ENCODE measurements at regions not wholly inside any gene's neighbourhood (a gene's known extent, or its start where the extent isn't known, plus 50 kb on each side); places are given as distances from the start of the nearest gene placed in this dataset.
"Not testable (repeated sequence)": the region's sequence is repeated elsewhere in the genome, so short reads cannot be mapped to it uniquely, and the experiment has no call there.

DNA sequence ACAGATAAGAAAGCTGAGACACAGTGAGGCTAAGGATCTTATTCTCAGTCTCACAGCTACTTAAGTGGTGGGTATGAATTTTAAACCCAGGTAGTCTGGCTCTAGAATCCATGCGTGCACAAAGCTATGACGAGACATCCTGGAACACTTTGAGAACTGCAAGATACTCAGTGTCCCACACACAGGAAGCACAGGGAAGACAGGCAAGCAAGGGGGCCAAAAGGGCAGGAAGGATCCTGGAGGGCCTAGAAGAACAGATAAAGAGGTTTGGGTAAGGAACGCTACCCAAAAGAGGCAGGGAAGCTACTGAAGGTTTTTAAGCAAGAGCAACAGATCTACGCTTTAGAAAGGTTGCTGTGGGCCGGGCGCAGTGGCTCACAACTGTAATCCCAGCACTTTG is 99.1 kb upstream of the HES1 start:
- no peak for DNase-seq

DNA sequence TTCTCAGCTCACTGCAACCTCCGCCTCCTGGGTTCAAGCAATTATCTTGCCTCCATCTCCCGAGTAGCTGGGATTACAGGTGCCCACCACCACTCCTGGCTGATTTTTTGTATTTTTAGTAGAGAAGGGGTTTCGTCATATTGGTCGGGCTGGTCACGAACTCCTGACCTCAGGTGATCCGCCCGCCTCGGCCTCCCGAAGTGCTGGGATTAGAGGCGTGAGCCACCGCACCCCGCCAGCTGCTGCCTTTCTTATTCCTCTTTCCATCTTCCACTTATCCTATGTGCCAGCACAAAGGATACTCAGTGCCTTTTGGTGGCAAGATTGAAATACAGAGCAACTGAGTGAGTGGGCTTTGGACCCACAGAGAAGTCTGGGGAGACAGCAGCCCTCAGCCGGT is 97.6 kb upstream of the HES1 start:
- DNase-seq = not testable (repeated sequence)

DNA sequence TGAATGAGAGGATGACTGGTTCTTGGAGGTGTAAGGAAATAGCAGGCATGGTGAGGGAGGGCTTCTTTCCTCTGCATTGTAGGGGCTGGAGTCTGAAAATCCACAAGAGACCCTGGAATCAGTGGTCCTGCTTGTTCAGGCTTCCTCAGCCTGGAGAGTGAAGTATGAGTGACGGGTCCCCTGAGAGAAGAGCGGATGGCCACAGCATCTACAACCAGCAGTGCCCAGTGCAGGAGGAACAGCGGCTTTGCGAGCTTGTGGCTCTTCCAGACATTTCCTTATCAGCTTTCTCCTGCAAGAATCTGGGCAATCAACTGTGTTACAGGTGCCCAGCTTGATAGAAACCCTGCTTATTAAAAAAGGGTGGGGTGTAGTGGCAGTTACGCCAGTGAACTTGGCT is 97.0 kb upstream of the HES1 start:
- no peak for DNase-seq

DNA sequence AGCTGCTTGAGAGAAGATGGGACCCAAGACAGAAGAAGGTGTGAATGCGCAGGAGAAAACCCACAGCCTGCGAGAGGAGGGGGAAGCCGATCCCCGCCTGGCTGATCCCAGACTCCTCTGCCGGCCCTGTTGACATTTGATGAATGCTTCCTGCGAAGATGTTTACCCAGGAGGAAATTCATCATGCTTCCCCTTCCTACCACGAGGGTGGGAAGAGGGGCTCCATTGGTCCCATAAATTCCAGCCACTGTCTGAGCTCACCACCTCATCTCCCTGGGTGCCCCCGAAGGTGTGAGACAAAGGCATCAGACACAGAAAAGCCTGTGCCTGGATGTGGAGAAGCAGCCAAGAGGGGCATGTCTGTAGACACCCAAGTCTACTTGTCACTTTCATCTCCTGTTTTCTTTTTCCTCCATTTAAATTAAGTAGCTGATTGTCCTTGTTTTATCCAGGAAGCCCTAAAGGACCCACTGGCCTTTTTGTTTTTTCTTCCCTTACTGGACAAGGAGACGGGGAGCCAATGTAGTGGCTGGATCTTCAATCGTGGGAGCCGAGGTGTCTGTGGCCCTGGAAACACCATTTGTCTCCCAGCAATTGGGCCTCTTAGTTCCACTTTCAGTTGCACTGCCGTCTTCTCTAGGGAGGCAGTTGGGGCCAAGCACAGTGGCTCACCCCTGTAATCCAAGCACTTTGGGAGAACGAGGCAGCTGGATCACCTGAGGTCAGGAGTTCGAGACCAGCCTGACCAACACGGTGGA is 95.3 kb upstream of the HES1 start:
- DNase-seq = peak in 1 of 51 donors; percentile 18

DNA sequence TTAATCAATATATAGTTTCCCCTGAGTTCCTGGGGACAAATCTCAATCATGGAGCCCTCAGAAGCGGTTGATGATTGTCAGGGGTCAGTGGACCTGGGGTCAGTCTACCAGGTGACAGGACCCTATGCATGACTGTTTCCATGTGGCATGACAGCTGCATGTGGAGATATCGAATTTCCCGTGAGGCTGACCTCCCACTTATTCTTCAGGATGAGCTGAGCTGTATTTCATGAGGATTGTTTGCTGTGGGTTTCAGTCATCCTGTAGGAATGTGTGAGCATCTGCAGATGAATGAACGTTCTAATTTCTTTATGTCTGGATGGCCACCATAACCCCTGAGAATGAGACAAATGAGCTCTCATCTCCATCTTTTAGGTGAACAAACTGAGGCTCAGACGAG is 93.0 kb upstream of the HES1 start:
- DNase-seq = no peak

DNA sequence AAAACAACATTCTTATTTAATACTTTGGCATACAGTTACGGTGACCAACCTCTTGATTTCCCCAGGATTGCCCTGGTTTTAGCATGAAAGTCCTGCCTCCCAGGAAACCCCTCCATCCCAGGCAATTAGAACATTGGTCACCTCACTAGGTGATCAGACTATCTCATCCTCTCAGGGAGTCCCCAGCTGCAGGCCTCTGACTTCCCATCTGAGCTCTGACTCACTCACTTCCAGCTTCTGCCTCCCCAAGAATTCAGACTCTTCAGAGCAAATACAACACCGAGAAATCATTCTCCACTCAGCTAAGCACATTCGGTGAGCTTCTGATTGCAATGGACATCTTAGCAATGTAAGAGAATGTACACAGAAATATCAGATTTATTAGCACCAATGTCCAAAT is 92.4 kb upstream of the HES1 start:
- DNase-seq = no peak

DNA sequence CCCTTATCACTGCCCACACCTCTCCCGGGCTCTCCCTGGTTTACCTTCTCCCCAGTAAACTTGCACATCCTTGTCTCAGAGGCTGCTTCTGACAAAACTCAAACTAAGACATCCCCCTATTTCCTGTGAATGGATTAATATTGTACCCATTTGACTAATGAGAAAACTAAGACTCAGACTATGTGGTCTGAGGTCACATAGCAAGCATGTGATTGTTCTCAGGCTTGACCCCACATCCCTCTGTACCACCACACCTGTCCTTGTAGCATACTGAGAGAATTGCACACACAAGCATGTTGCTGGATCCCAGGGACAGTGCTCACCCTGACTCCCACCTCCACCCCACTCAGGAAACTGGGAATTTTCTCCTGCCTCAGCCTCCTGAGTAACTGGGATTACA is 90.7 kb upstream of the HES1 start:
- DNase-seq = no peak

DNA sequence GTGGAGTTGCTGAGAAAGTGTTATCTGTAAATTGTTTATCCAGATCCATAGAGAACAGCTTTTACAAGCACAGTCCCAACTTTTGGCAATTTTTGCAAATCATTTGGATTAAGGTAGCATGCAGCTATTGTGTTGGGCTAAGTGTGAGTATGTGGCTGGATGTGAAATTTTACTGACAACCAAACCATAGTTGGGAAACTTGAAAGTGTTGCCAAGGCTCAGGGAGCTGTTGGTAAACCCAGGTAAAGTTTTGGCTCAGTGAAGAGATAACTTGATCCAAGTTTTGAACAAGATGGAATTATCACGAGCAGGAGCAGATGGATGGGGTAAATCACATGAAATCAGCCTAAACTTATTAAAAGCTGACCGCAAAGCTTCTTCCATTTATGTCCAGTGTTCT is 90.0 kb upstream of the HES1 start:
- no peak for DNase-seq

DNA sequence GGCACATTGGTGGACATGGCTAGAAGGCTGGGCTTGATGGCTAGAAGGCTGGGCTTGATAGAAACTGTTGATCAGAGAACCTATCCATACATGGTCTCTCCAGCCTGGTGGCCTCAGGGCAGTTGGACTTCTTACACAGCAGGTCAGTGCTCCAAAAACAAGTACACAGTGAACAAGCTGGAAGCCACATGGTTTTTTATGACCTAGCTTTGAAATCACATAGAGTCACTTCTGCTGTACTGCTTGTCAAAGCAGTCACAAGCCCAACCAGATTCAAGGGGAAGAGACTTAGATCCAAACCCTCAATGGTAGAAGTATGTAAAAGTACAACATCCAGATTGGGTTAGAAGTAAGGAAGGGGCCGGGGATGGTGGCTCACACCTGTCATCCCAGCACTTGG is 89.4 kb upstream of the HES1 start:
- no peak for DNase-seq

DNA sequence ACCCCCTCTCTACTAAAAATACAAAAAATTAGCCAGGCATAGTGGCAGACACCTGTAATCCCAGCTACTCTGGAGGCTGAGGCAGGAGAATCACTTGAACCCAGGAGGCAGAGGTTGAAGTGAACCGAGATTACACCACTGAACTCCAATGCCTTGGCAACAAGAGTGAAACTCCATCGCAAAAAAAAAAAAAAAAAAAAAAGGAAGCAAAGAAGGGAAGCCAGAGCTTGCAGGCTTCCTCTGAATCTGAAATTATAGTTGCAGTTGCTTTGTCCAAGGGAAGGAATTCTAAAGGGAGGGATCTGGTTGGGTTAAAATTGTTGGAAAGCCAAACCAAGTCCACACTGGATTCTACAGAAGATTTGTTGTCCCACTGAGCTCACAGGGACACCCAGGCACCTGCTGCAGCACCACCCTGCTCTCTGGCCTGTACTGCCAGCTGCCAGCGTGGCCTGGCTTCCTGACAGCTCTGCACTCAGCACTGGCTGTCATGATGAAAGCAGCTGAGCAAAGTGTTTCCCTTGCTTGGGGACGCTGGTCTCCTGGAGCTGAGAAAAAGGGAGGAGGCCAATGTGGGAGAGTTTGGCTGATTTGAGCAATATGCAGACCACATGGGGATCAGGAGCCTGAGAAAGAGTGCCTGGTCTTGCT is 88.8 kb upstream of the HES1 start:
- peak in 46 of 51 donors; percentile 3 to 82 (median 50) for DNase-seq

DNA sequence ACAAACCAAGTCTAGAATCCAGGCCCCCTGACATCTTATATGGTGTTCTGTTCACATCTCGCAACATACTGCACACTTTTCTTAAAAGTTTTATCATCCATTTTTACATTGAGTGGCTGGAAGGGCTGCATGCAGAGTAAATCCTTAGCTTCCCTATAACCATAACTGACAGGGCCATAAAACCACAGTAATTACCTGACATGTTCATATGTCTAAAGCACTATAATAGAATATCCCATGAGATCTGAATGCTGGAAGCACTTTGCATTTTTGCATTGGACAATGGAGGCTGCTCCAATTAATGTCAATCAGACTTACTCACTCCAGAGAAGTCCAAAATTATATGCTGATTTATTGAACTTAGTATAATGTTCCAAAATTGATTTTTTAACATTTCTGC is 86.6 kb upstream of the HES1 start:
- DNase-seq = no peak

DNA sequence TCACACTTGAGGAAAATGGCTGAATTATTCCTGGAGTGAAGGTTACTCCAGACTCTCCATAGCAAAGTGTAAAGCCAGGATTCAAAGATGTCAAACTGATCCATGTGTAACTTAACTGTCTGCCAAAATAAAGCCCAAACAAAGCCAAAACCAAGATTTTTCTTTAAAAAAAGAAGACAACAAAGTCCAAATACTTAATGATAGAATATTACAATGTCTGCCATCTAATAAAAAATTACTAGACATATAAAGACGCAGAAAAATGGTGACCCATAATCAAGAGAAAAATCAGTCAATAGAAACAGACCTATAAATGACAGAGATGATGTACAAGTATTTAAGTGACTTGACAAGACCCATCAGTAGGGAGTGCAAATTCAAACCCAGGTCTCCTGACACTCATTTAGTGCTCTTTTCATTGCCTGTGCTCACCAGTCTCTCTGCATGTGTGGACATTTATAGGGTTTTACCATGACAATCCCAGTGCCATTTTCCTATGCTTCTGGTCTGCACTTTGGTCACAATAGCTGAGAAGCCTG is 85.1 kb upstream of the HES1 start:
- no peak for DNase-seq

DNA sequence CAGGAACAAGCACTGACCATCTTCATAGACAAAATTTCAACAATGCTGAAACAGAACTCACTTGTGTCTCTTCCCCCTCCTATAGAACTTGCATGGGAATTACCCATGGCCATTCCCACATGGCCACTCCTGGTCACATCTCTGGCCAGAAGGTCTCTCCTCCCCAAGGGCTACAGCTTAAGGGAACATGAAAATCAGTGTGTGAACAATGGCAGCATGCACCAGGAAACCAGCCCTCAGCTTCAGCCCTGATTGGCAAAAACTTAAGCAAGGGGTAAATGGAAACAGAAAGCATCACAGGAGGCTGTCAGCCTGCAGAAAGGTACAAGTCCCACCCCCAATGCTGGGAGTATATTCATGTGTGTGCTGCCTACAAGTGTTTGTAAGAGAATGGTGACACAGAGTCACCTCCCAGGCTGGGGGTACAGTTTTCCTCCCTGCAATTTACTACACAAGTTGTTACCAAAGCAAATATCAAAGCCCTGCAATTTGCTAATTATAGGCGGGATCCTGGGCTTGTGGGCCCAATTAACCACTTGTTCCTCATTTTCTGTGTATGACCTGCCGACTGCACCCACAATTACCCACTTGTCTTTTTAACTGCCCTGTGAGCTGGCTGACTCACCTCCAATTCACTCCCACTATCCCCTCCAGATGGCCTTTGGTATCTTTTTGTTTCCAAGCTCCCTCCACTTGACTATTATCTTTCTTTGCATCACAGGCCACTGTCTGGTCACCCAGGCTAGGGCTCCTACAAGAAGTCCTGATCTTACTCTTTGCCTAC is 84.4 kb upstream of the HES1 start:
- no peak for DNase-seq

DNA sequence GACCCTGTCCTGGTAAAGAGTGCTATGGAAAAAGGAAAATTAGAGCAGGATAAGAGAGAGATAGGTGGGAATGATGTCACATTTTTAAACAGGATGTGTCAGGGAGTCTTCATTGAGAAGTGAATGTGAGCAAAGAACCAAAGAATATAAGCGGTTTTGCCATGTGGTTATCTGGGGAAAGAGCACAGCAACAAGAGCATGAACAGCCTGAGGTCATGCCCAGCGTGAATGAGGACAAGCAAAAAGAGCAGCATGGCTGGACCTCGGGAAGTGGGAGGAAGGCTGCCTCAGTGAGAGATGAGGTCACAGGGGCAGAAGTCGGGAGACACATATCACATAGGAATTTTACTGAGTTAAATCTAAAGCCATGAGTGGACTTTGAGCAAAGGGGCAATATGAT is 82.8 kb upstream of the HES1 start:
- DNase-seq = no peak

DNA sequence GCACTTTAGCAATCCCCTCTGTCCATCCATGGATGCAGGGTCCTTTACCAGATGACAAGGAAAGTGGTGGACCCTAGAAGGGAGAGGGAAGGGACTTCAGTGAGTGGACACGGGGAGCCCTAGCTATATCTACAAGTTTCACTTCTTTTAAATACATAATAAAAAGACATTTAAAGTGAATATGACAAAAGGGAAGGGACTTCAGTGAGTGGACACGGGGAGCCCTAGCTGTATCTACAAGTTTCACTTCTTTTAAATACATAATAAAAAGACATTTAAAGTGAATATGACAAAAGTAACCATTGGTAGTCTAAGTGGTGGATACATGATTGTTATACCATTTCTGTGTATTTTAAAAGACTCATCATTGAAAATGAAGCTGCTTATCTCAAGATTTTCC is 81.9 kb upstream of the HES1 start:
- no peak for DNase-seq

DNA sequence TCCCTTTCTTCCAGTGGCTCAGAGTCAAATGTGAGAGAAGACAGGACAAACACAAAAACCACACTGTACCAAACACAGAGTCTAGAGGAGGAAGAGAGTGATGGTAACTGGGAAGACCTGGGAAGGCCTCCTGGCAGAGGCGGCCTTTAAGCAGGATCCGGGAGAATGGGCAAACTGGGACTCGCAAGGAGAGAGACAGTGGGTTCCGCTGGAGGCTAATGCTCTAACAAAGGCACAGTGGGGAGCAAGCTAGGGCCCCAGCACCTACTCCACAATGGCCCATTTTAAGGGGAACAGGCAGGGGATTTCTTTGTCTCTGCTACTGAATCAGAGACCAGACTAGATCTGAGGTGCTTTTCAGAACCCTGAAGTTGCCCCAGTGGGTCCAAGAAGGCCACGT is 81.4 kb upstream of the HES1 start:
- no peak for DNase-seq

DNA sequence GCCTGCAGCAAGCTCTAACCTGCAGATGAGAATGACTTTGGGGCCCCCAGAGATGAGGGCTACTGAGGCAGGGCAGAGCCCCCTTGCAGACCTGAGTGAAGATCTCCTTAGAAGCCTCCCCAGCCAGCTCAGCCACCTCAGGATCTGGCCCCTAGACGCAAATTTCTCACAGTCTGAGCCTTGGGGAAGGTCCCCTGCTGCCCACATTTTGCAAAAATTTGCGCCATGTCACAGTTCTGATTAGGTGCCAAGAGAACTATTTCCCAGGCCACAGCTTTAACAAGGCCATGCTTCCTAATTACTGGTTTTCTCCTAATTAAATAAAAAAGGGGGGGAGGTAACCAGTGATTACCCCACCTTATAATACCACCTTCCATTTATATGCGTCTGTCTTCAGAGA is 81.0 kb upstream of the HES1 start:
- DNase-seq = no peak

DNA sequence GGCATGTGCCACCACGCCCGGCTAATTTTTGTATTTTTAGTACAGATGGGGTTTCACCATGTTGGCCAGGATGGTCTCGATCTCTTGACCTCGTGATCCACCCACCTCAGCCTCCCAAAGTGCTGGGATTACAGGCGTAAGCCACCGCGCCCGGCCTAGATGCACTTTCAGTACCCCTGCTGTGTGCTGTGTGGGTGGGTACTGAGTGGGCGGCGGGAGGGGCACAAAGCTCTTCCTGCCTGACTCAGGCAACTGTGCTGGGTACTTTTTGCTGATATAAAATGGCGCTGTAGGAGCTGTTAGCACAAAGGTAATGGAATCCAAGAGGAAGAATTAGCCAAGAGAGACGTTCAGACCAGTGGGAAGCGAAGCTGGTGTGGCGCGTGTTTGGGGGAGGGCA is 79.6 kb upstream of the HES1 start:
- not testable (repeated sequence) for DNase-seq

DNA sequence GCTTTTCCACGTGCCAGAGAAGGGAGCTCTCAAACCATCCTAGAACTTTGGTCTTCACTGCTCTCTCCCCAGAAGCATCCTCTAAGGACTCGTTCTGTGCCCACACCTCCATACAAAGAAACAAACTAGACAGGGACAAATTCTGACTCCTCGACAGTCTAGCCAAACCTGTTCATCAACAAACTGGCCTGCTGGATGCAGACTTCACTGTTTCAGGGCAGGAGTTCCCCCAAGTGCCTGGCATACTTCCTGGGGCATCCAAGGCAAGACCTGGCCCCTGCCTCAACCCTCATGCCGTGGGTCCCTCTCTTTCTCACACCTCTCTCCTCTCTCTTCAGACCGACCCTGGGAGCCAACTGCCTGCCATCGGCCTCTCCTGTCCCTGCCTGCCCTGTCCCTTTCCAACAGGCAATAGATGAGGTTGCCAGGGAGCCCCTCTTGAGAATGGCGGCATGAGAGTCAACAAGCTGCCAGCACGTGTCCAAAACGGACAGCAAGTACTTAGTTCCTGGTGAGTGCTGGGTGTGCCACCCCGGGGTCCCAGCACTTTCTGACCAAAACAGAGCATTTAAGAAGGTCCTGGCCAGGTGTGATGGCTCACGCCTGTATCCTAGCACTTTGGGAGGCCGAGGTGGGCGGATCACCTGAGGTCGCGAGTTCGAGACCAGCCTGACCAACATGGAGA is 79.1 kb upstream of the HES1 start:
- DNase-seq = no peak

DNA sequence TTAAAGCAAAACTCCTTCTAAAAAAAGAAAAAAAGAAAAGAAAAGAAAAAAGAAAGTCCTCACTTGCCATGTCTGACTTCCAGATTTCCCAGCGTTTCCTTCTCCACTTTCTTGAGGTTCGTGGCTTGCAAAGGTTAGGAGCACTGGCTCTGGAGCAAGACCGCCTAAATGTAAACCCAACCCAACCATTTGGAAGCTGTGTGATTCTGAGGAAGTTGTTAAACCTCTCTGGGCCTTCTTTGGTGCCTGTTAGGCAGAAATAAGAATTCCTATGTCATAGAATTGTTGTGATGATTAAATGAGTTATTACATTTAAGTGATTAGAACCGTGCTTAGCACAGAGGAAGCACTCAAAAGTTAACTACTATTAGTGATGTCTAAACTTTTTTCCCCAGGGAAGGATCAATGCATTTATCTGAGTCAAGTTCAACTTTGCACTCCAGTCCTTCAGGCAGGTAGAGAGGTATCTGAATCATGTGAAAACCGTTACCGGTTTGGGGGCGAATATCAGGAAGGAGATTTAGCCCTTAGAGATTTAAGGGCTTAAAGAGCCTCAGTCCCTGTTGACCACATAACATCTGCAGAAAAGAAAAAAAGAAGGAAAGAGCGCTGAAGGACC is 78.3 kb upstream of the HES1 start:
- no peak for DNase-seq

DNA sequence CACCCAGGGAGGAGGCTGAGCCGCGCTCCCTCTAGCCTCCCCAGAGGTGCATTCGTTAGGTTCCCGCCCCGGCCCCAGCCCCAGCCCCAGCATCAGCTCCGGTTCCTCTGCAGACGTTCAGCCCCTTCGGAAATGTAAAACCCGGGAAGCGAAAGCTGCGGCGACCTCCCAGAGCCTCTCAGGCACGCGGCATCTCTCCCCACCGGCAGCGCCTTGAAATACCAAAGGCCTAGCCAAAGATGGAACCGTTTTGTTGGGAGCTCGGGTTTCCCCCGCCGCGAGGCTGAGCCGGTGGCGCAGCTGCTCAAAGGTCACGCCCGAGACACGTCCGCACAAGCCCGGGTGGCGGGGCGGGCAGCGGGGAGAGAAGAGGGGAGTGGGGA is 77.8 kb upstream of the HES1 start:
- peak in 36 of 51 donors; percentile 7 to 71 (median 34) for DNase-seq

All from hypothalamus (tissue), 51 donors.